Breast epithelium (tissue), 3 donors: ENCODE measurements at regions not wholly inside any gene's neighbourhood (a gene's known extent, or its start where the extent isn't known, plus 50 kb on each side); places are given as distances from the start of the nearest gene placed in this dataset.

Source experiments
- POLR2A ChIP-seq: fragments of 450-650 bp; IDR thresholded peaks from one replicate; pipeline ENCODE4 v1.6.1; 2016; ENCODE audit warnings: antibody characterized with exemption, mild to moderate bottlenecking, moderate library complexity
- POLR2AphosphoS5 ChIP-seq, 3 donors: sonication (generic); formaldehyde crosslinking; IDR thresholded peaks; one replicate each; pipeline ENCODE4 v1.6.1; 2017; ENCODE audit warnings: antibody characterized with exemption in 3 of 3
- TF ChIP-seq, protein P1 (sequence below), 3 donors: fragments of 450-650 bp; IDR thresholded peaks; one replicate each; pipeline ENCODE4 v1.5.1; 2016 to 2017; ENCODE audit warnings: antibody characterized with exemption in 3 of 3, mild to moderate bottlenecking in 3 of 3, moderate library complexity in 3 of 3

GRCh38 chr7:155219947-155220769 is 77.5 kb upstream of the INSIG1 start:
- TF ChIP-seq, protein P1, sequence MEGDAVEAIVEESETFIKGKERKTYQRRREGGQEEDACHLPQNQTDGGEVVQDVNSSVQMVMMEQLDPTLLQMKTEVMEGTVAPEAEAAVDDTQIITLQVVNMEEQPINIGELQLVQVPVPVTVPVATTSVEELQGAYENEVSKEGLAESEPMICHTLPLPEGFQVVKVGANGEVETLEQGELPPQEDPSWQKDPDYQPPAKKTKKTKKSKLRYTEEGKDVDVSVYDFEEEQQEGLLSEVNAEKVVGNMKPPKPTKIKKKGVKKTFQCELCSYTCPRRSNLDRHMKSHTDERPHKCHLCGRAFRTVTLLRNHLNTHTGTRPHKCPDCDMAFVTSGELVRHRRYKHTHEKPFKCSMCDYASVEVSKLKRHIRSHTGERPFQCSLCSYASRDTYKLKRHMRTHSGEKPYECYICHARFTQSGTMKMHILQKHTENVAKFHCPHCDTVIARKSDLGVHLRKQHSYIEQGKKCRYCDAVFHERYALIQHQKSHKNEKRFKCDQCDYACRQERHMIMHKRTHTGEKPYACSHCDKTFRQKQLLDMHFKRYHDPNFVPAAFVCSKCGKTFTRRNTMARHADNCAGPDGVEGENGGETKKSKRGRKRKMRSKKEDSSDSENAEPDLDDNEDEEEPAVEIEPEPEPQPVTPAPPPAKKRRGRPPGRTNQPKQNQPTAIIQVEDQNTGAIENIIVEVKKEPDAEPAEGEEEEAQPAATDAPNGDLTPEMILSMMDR (IDR thresholded peaks at IDR 0.05): no peak
- TF ChIP-seq POLR2AphosphoS5 (IDR thresholded peaks at IDR 0.05) (no peak), POLR2A (no peak)
